WI38 (cell line): ENCODE measurements at regions not wholly inside any gene's neighbourhood (a gene's known extent, or its start where the extent isn't known, plus 50 kb on each side); places are given as distances from the start of the nearest gene placed in this dataset.

ENCODE experiments used
- H3K4me3 ChIP-seq: 2 replicates; pipeline ENCODE4 v1.5.1; 2011; ENCODE audit warnings: low read depth, mild to moderate bottlenecking, control low read depth, low read length
- TF ChIP-seq, protein P1 (sequence below): IDR thresholded peaks from 2 replicates; pipeline ENCODE4 v1.5.1; 2012; ENCODE audit warnings: low read depth, mild to moderate bottlenecking, control low read depth, low read length

GRCh38 chr22:48155446-48155845, 1393.0 kb downstream of the TBC1D22A start:
- TF ChIP-seq, protein P1, sequence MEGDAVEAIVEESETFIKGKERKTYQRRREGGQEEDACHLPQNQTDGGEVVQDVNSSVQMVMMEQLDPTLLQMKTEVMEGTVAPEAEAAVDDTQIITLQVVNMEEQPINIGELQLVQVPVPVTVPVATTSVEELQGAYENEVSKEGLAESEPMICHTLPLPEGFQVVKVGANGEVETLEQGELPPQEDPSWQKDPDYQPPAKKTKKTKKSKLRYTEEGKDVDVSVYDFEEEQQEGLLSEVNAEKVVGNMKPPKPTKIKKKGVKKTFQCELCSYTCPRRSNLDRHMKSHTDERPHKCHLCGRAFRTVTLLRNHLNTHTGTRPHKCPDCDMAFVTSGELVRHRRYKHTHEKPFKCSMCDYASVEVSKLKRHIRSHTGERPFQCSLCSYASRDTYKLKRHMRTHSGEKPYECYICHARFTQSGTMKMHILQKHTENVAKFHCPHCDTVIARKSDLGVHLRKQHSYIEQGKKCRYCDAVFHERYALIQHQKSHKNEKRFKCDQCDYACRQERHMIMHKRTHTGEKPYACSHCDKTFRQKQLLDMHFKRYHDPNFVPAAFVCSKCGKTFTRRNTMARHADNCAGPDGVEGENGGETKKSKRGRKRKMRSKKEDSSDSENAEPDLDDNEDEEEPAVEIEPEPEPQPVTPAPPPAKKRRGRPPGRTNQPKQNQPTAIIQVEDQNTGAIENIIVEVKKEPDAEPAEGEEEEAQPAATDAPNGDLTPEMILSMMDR = no peak
- no peak overlapping the region for H3K4me3 ChIP-seq

DNA sequence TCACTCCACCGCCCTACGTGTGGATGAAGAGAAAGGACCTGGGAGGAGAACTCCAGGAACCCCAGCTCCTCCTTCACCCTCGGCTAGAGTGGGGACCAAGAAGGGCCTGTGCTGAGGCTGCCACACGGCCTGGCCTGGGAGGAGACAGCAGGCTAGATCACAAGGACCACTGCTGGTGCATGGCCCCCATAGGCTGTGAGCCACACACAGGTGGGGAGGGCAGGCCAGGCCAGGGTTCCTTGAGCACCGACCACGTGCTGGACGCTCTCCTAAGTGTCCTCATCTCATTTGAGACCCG, 1392.4 kb downstream of the TBC1D22A start:
- TF ChIP-seq, protein P1 = no peak
- H3K4me3 ChIP-seq = no peak overlapping the region

DNA sequence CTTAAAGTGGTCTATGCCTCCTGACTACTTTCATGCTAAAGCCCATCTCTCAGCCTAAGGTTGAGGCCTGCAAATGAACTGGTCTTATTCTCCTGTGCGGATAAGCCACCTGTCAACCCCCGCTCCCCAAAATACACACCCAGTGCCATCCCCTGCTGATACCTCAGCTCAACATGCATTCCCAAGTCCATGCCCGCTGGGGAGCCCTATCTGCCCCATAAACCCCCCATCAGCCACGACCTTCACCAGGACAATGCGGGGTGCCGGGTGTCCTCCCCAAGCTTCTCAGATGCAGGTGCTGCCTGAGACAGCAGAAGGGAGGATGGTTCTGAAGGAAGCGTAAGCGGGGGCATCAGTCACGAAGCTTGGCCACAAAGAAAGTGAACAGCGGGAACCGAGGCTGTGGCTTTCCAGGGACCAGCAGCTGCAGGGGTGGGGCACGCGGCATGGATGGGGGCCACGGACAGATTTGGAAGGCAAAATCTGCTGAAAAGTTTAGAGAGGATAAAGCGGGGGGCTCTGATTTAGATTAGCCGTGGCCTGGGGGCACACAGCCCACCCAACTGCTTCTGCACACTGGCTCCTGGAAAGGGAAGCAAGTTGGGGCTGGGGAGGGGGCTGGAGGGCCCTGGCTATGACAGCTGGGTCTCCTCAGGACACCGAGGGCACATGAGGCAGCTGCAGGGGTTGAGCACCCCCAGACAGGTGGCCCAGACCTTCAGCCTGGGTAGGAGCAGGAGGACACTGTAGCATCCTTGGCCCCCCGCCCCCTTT, 1391.9 kb downstream of the TBC1D22A start:
- no peak overlapping the region for H3K4me3 ChIP-seq
- TF ChIP-seq, protein P1 = no peak

GRCh38 chr22:48153726-48154125, 1391.3 kb downstream of the TBC1D22A start:
- H3K4me3 ChIP-seq = no peak overlapping the region
- TF ChIP-seq, protein P1 = no peak

DNA sequence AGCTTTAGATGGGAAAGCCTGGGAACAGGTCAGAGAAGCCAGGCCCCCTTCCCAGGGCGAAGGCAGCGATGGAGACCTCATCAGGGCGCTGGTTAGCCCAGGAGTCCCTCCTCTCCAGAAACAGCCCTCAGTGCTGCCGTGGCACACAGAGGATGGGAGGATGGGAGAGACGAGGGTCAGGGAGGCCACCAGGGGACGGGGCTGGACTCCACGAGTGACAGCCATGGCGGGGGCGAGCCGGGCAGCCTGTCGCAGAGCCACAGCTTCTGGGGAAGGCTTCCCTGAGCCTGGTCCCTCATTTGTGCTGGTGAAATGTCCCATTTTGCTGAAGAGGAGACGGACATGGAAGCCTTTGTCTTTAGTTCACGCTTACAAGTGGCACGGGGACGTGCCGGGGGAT, 1390.5 kb downstream of the TBC1D22A start:
- no peak overlapping the region for H3K4me3 ChIP-seq
- TF ChIP-seq, protein P1 = no peak

- TF ChIP-seq, protein P1 = no peak
- H3K4me3 ChIP-seq = no peak overlapping the region
Measured at GRCh38 chr22:48152164-48152775, 1389.8 kb downstream of the TBC1D22A start.

DNA sequence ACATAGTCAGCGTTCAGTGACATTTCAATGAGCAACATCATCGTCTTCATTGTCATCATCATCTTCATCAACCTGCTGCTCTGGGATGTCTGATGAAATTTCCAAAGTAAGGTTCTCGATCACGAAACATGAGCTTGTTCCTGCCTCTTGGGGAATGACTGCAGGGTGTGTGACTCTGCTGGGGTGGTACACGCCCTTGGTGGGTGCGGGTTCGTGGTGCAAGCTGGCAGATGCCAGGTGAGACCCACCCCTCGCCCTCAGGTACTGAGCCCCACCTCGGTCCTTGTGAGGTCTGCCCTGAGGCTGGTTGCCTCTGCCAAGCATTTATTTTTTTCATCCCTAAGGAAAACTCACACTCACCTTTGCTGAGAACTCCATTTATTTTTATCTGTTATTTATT, 1389.2 kb downstream of the TBC1D22A start:
- H3K4me3 ChIP-seq = no peak overlapping the region
- TF ChIP-seq, protein P1 = no peak
